ENCODE measurements at regions not wholly inside any gene's neighbourhood (a gene's known extent, or its start where the extent isn't known, plus 50 kb on each side); places are given as distances from the start of the nearest gene placed in this dataset.

- TF ChIP-seq ESRRG (CRISPR knock-in tag; IDR thresholded peaks at IDR 0.05): no peak
- no peak for TF ChIP-seq TSHZ2 (CRISPR knock-in tag; IDR thresholded peaks at IDR 0.05)
- no peak for TF ChIP-seq TOX (CRISPR knock-in tag; IDR thresholded peaks at IDR 0.05; ENCODE audit: borderline replicate concordance)
- TF ChIP-seq CREB5 (CRISPR knock-in tag; IDR thresholded peaks at IDR 0.05; ENCODE audit: low read depth): no peak
- no peak for TF ChIP-seq GLIS3 (CRISPR knock-in tag; IDR thresholded peaks at IDR 0.05)
- no peak for TF ChIP-seq TCF4 (CRISPR knock-in tag; IDR thresholded peaks at IDR 0.05; ENCODE audit: borderline replicate concordance)
- no peak for TF ChIP-seq ISL1 (CRISPR knock-in tag; IDR thresholded peaks at IDR 0.05)
- TF ChIP-seq PATZ1 (CRISPR knock-in tag; IDR thresholded peaks at IDR 0.05; ENCODE audit: borderline replicate concordance): no peak
- no peak for TF ChIP-seq ARNTL (CRISPR knock-in tag; IDR thresholded peaks at IDR 0.05; ENCODE audit: borderline replicate concordance, low read depth)
- no peak for TF ChIP-seq ZNF565 (CRISPR knock-in tag; conservative IDR thresholded peaks at IDR 0.05; ENCODE audit: low read depth)
Measured at GRCh38 chr2:2880938-2881337, 496.7 kb downstream of the EIPR1 start.

Measured in SK-N-SH treated with all-trans-retinoic acid at 6 μM for 48 hours (cell line).